T-helper 1 cell treated with Interleukin-12 subunit alpha and Interleukin-12 subunit beta and Interleukin-4 antibody, amounts not matched to agents 30 ng/mL and 1 ng/mL, for 36 hours (primary cell): ENCODE measurements at regions not wholly inside any gene's neighbourhood (a gene's known extent, or its start where the extent isn't known, plus 50 kb on each side); places are given as distances from the start of the nearest gene placed in this dataset.
"Not testable (repeated sequence)": the region's sequence is repeated elsewhere in the genome, so short reads cannot be mapped to it uniquely, and the experiment has no call there.

Source experiments
- intact Hi-C: fragments of 100-400 bp; cut with micrococcal nuclease; formaldehyde crosslinking; loops from one replicate; pipeline ENCODE4 v1.15.1; 2024

DNA sequence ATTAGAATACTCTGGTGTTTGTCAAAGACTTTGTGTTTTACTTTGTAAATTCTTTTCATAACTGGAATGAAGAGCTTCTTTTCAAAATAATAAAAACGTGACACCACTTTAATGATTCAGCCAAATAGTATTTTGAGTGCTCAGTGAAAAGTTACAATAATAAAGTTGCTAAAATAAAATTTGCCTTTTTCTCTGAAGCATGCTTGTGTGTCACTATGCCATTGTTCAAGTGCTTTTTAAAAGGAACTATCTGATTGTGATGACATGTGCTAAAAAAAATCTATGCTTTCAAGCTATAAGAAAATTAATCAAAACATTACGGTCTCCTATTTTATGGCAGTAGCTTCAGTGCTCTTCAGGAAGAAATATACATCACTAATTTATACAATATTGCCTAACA, 1290.5 kb upstream of the B3GALT2 start:
- intact Hi-C loops: loop anchor here (10.0 kb wide), 1 partner anchor 1292 kb away; the partner anchor contains the start of gene B3GALT2

- intact Hi-C loops: loop anchor here (10.0 kb wide), 1 partner anchor 1292 kb away; the partner anchor contains the start of gene B3GALT2
Observed at GRCh38 chr1:194476351-194476750, 1289.9 kb upstream of the B3GALT2 start.

DNA sequence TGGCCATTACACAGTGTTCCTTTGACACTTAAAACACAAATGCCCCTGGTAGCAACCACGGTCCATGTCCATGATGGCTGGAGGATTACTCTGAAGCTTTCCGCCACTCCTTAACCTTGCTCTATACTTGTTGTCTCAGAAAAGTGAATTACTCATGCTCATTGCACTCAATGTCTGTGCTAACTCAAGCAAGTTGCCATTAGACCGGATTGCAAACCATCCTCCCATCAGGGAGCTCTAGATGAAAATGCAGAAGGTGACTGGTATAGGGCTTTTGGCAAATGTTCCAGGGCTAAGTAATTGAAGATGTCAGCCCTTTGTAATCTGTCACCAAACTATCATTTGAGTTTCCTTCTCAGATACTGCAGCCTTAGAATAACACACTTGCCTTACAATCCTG, 1288.3 kb upstream of the B3GALT2 start:
- intact Hi-C loops: loop anchor here (10.0 kb wide), 1 partner anchor 1290 kb away; the partner anchor contains the start of gene B3GALT2

DNA sequence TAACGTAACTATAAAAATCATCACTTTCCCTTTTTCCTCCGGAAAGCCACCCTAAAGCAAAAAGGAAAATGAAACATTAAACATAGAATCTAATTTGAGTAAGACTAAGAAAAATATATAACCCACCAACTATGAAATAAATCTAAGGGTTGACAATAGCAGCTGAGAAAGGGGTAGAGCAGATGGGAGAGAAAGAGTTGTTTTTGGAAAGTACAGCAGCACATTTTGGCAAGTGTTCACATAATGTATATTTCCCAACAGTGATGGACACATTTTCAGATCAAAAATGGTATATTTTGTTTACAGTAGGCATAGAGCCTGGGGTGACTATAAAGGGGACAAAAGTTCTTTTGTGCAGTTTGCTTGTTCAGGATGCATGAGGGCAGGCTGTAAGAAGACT, 1287.4 kb upstream of the B3GALT2 start:
- intact Hi-C loops: loop anchor here (10.0 kb wide), 1 partner anchor 1289 kb away; the partner anchor contains the start of gene B3GALT2

GRCh38 chr1:194469282-194469681, 1282.9 kb upstream of the B3GALT2 start:
- intact Hi-C loops: no loop called here

- intact Hi-C loops: loop anchor here (2.0 kb wide), 1 partner anchor 1324 kb away; no protein-coding TSS in a partner anchor
Observed at GRCh38 chr1:194466706-194467105, 1280.3 kb upstream of the B3GALT2 start.

- intact Hi-C loops: no loop called here
Observed at GRCh38 chr1:194447636-194448035, 1261.2 kb upstream of the B3GALT2 start.

- intact Hi-C loops: no loop called here
Observed at GRCh38 chr1:194445244-194445643, 1258.8 kb upstream of the B3GALT2 start.

- intact Hi-C loops: no loop called here
Observed at GRCh38 chr1:194442901-194443575, 1256.6 kb upstream of the B3GALT2 start.

DNA sequence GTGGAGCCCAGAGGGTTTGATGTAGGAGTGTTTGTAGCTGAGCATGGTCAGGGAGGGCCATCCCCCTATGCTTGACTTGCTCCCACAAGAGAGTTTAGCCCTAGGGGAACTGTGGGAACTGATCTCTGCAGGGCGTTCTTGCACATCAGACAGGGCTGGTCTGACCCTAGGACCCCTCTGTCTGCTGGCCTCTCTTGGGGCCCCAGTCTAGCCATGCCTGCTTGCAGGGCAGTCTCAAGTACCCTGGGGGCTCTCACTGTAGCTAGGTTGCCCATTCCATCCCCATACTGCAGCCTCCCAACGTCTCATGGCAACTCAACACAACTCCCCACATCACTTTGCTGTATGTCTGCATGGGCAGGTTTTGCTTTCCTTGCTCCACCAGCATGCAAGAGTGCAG, 1250.7 kb upstream of the B3GALT2 start:
- intact Hi-C loops: no loop called here

DNA sequence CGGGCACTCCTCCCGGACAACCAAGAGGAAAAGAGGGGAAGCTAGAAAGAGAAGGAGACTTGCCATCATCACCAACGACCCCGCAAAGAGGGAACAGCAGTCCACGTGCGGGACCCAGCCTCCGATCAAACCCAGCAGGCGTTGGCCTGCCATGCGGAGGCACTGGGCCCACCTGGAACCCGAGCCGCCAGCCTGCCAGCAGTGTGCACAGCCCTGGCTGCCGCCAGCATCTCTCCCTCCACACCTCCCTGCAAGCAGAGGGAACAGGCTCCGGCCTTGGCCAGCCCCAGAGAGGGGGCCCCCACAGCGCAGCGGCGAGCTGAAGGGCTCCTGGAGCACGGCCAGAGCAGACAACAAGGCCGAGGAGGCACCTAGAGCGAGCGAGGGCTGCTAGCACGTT, 1244.7 kb upstream of the B3GALT2 start:
- intact Hi-C loops: no loop called here

- intact Hi-C loops: loop anchor here (10.0 kb wide), 1 partner anchor 1834 kb away; no protein-coding TSS in a partner anchor
Observed at GRCh38 chr1:194420706-194421105, 1234.3 kb upstream of the B3GALT2 start.

DNA sequence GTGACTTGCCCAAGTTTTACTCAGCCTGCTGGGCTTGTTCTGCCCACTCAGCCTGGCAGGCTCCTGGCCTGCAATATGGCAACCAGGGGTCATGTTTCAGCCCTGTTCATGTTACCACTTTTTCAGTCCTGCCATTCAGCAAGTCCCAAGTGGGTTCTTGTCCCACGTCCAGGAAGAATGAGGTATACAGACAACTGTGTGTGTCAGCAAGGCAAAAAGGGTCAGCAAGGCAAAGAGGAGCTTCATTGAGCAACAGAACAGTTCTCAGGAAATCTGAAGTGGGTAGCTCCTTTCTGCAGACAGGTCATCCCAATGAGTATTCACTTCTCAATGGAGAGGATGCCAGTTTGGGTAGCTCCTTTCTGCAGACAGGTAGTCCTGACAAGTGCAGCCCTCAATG, 1233.3 kb upstream of the B3GALT2 start:
- intact Hi-C loops: loop anchor here (10.0 kb wide), 1 partner anchor 1835 kb away; no protein-coding TSS in a partner anchor

DNA sequence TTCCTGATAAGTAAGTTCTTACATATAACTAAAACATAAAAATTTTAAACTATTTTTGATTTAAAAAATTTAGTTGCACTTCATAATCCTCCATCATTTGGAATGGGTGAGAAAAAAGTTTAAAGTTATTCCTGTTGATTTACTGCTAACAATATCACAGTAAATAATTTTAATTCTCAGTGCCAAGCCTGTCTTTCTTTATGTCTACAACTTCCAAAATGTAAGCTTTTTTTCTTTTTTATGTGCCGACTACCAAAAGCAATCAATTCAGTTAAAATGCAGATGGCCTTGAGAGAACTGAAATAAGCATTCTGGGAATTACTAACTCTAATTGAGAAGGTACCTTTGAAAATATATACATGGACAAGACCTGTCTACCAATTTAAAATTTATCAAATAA, 1224.3 kb upstream of the B3GALT2 start:
- intact Hi-C loops: no loop called here

DNA sequence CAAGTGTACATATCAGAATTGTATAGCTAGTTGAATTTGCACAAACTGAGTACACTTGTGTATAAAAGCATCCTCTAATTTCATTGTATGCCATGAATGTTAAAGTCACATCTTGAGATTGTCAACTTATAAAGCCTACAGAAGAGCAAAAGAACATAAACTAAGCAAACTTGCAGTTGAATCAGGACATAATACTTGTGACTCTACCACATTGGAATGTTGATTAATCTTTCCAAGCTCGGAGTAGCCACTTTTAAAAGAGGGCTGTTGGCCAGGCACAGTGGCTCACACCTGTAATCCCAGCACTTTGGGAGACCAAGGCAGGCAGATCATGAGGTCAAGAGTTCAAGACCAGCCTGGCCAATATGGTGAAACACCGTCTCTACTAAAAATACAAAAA, 1220.8 kb upstream of the B3GALT2 start:
- intact Hi-C loops: not testable (repeated sequence)

DNA sequence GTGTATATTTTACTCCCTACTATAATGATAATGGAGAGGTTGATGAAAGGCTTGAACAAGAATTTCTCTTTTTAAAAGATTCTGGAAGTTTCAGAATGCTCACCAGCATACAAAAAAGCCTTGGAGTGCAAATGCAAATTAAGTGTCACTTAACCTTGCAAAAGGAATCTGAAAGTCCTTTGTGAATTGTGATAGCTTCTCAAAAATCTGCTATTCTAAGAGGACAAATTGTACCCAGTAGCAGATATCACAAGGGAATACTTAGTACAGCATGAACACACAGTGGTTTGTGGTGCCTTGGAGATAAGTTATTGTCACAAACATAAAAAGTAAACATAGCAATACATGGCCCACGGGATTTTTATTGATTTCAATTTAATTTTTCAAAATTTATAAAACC, 1208.3 kb upstream of the B3GALT2 start:
- intact Hi-C loops: no loop called here

DNA sequence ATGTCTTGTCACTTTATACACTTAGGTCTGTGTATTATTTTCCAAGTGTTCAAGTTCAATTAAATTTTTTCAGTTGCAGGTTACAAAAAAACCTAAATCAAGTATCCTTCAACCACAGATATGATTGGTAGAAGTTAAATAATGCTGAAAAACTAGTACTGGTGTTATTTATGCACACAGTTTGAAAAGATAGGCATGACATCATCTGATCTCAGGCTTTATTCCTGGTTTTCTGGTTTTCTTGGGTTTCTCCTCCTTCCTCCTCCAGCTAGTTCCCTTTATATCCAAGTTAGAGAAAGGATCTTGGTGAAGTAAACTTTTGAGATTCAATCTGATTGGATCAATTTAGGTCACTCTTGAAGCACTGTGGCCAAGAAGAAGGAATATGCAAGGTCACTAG, 1201.1 kb upstream of the B3GALT2 start:
- intact Hi-C loops: no loop called here

- intact Hi-C loops: no loop called here
Observed at GRCh38 chr1:194378517-194378916, 1192.1 kb upstream of the B3GALT2 start.

DNA sequence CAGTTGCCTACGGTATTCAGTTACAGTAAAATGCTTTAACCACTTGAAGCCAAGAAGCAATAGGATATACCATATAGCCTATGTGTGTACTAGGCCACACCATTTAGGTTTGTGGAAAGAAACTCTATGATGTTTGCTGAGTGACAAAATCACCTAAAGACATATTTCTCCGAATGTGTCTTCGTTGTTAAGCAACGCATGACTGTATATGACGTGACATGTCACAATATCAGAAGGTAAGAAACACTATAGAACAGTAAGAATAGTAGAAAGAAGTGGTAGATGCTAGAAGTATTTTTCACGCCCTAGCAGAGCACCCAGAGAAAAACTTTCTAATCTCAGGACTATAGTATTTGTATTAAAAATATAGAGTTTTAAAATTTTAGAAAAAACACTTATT, 1188.2 kb upstream of the B3GALT2 start:
- intact Hi-C loops: no loop called here

GRCh38 chr1:194372266-194372665, 1185.9 kb upstream of the B3GALT2 start:
- intact Hi-C loops: no loop called here

DNA sequence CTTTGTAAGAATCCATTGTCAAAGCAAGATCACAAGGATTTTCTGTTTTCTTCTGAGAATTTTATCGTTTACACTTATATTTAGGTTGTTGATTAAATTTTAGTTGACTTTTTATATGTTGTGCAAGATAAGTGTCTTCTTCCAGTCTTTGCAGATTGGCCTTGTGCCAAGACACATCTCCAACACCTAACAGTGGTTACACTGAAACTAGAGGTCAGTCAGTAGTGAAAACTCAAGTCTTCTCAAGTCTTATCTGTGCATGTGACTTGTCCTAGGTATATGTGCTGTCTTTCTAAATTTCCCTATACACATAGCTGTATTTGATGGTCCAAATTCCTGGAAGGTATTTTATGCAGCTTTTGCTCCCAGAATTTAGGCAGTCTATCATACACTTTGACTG, 1183.2 kb upstream of the B3GALT2 start:
- intact Hi-C loops: no loop called here

- intact Hi-C loops: no loop called here
Observed at GRCh38 chr1:194369060-194369459, 1182.6 kb upstream of the B3GALT2 start.

DNA sequence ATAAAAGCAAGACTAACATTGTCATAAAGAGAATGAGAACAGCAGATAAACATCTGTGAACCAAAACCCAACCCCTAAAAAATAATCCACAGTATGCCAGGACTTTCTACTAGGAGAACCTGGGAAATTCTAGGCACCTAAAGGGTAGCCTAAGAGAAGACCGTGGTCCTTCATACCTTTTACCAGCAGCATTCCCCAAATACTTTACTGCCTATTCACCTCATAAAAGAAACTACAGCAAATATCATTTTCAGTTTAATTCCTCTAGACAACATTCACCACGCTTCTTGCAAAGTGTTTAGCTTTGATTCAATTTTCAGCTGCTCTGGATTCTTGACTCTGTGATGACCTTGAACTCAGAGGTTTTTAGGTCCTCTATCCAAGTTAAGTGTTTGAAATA, 1180.7 kb upstream of the B3GALT2 start:
- intact Hi-C loops: no loop called here
